GM23248 (cell line): ENCODE measurements at regions not wholly inside any gene's neighbourhood (a gene's known extent, or its start where the extent isn't known, plus 50 kb on each side); places are given as distances from the start of the nearest gene placed in this dataset.

Source experiments
- DNase-seq: peaks from one replicate; pipeline ENCODE4 v3.0.0-alpha.2; 2015
- H2AFZ ChIP-seq: fragments of 200-600 bp; sonication (generic); 2 replicates; pipeline ENCODE4 v1.6.1; 2016; ENCODE audit warnings: antibody characterized with exemption
- H3F3A ChIP-seq: fragments of 200-600 bp; sonication (generic); 2 replicates; pipeline ENCODE4 v1.6.1; 2016; ENCODE audit warnings: mild to moderate bottlenecking, antibody characterized with exemption, mixed run types; ENCODE audit not compliant: insufficient read depth
- H3K27ac ChIP-seq: fragments of 200-600 bp; sonication (generic); 2 replicates; pipeline ENCODE4 v1.5.1; 2016; ENCODE audit warnings: mild to moderate bottlenecking
- H3K27me3 ChIP-seq: fragments of 200-600 bp; sonication (generic); replicated peaks from 2 replicates; pipeline ENCODE4 v1.6.1; 2016; ENCODE audit warnings: mild to moderate bottlenecking; ENCODE audit not compliant: insufficient read depth
- H3K36me3 ChIP-seq: fragments of 200-600 bp; sonication (generic); 2 replicates; pipeline ENCODE4 v1.6.1; 2016; ENCODE audit warnings: low read depth, mild to moderate bottlenecking
- H3K4me1 ChIP-seq: fragments of 200-600 bp; sonication (generic); 2 replicates; pipeline ENCODE4 v1.6.1; 2016; ENCODE audit warnings: mild to moderate bottlenecking; ENCODE audit not compliant: insufficient read depth
- H3K4me2 ChIP-seq: fragments of 200-600 bp; sonication (generic); one replicate; pipeline ENCODE4 v1.6.1; 2016; ENCODE audit warnings: mild to moderate bottlenecking; ENCODE audit not compliant: unreplicated experiment
- H3K4me3 ChIP-seq: fragments of 200-600 bp; sonication (generic); 2 replicates; pipeline ENCODE4 v1.5.1; 2016; ENCODE audit warnings: mild to moderate bottlenecking
- H3K79me2 ChIP-seq: fragments of 200-600 bp; sonication (generic); 2 replicates; pipeline ENCODE4 v1.6.1; 2016; ENCODE audit warnings: mild to moderate bottlenecking; ENCODE audit not compliant: insufficient read depth
- H3K9ac ChIP-seq: fragments of 200-600 bp; sonication (generic); 2 replicates; pipeline ENCODE4 v1.6.1; 2016; ENCODE audit warnings: mild to moderate bottlenecking
- H3K9me2 ChIP-seq: fragments of 200-600 bp; sonication (generic); 2 replicates; pipeline ENCODE4 v1.6.1; 2016; ENCODE audit warnings: mixed run types, mild to moderate bottlenecking, moderate library complexity; ENCODE audit not compliant: insufficient read depth
- H3K9me3 ChIP-seq: fragments of 200-600 bp; sonication (generic); one replicate; pipeline ENCODE4 v1.6.1; 2017; ENCODE audit warnings: low read depth
- H4K20me1 ChIP-seq: fragments of 200-600 bp; sonication (generic); 2 replicates; pipeline ENCODE4 v1.6.0; 2016; ENCODE audit not compliant: insufficient read depth
- EZH2 ChIP-seq: fragments of 200-600 bp; sonication (generic); IDR thresholded peaks from 2 replicates; pipeline ENCODE4 v1.6.1; 2018; ENCODE audit warnings: antibody characterized with exemption, mild to moderate bottlenecking; ENCODE audit not compliant: insufficient read depth, poor library complexity, severe bottlenecking
- EZH2phosphoT487 ChIP-seq: fragments of 200-600 bp; sonication (generic); IDR thresholded peaks from 2 replicates; pipeline ENCODE4 v1.6.1; 2018; ENCODE audit warnings: antibody characterized with exemption, moderate library complexity, mild to moderate bottlenecking, low read depth; ENCODE audit not compliant: insufficient read depth
- WGBS, 2 experiments: methylation state at CpG; one replicate each; pipeline ENCODE4 v1.1.6; 2015 to 2017; ENCODE audit warnings: low lambda C conversion rate in 2 of 2, low coverage in 1 of 2; ENCODE audit errors: missing lambda C conversion rate in 2 of 2; 5-methylcytosine and 5-hydroxymethylcytosine counted together
- in situ Hi-C: fragments of 300-500 bp; cut with MboI; formaldehyde crosslinking; loops from 2 replicates; pipeline ENCODE4 v1.15.0; 2020

GRCh38 chr6:71603021-71603420, 283.3 kb upstream of the RIMS1 start:
- Histone ChIP-seq H3K79me2 (0 out of 2 replicates have a peak, but pooled peaks cover 4% of the 10 kb centered on the region), H3K4me2 (peak overlapping the region; percentile 25), H3K36me3 (no peaks in the 10 kb centered on the region), H2AFZ (no peak overlapping the region), H3K27ac (peak overlapping the region; percentile 26), H3K9me3 (no peaks in the 10 kb centered on the region), H3K27me3 (no peaks in the 10 kb centered on the region), H3K4me3 (0 out of 2 replicates have a peak overlapping the region, but pooled peaks have one; percentile 11), H3K9me2 (no peaks in the 10 kb centered on the region), H3K9ac (no peak overlapping the region), H4K20me1 (no peaks in the 10 kb centered on the region), H3F3A (peaks cover 17% of the 10 kb centered on the region), H3K4me1 (peaks cover 48% of the 10 kb centered on the region)
- TF ChIP-seq EZH2phosphoT487 (no peak), EZH2 (no peak)
- DNase-seq = no peak
- in situ Hi-C loops = no loop called here

- TF ChIP-seq EZH2 (no peak), EZH2phosphoT487 (no peak)
- no peak overlapping the region for H3K4me3 ChIP-seq
- H3K27ac ChIP-seq = no peak overlapping the region
- WGBS, 2 experiments = 75 to 85% methylated on average over 1 of the region's 1 CpG
- H3K9ac ChIP-seq = no peak overlapping the region
- in situ Hi-C loops = no loop called here
- H2AFZ ChIP-seq = no peak overlapping the region
- no peaks in the 10 kb centered on the region for H3K9me2 ChIP-seq
- H3F3A ChIP-seq = no peaks in the 10 kb centered on the region
- H3K4me1 ChIP-seq = peaks cover 19% of the 10 kb centered on the region
- H3K36me3 ChIP-seq = no peaks in the 10 kb centered on the region
- no peak overlapping the region for H3K4me2 ChIP-seq
- no peaks in the 10 kb centered on the region for H3K9me3 ChIP-seq
- H4K20me1 ChIP-seq = no peaks in the 10 kb centered on the region
- DNase-seq = peak; percentile 67
- 0 out of 2 replicates have a peak, but pooled peaks cover 4% of the 10 kb centered on the region for H3K79me2 ChIP-seq
- peaks cover 21% of the 10 kb centered on the region for H3K27me3 ChIP-seq
Measured at GRCh38 chr6:71608646-71609045, 277.7 kb upstream of the RIMS1 start.

- Histone ChIP-seq H3K36me3 (no peaks in the 10 kb centered on the region), H3K27me3 (no peaks in the 10 kb centered on the region), H2AFZ (peak overlapping the region; percentile 45), H3K4me2 (no peak overlapping the region), H3K4me3 (no peak overlapping the region), H3K4me1 (peaks cover 10% of the 10 kb centered on the region; the same call in 1 of the 2 replicates), H3K27ac (no peak overlapping the region), H3K9me3 (no peaks in the 10 kb centered on the region), H3K79me2 (no peaks in the 10 kb centered on the region), H3F3A (no peaks in the 10 kb centered on the region), H3K9ac (no peak overlapping the region), H4K20me1 (no peaks in the 10 kb centered on the region), H3K9me2 (no peaks in the 10 kb centered on the region)
- no peak for TF ChIP-seq EZH2
- no peak for TF ChIP-seq EZH2phosphoT487
- WGBS, 2 experiments = 31 to 37% methylated on average over 4 of the region's 4 CpGs
- in situ Hi-C loops = no loop called here
- DNase-seq = peak; percentile 50
Measured at GRCh38 chr6:71619836-71620235, 266.5 kb upstream of the RIMS1 start.

- peaks cover 10% of the 10 kb centered on the region; the same call in 1 of the 2 replicates for H3K4me1 ChIP-seq
- no peak overlapping the region for H3K4me3 ChIP-seq
- H3K9me2 ChIP-seq = no peaks in the 10 kb centered on the region
- H3K79me2 ChIP-seq = no peaks in the 10 kb centered on the region
- H3F3A ChIP-seq = no peaks in the 10 kb centered on the region
- no peaks in the 10 kb centered on the region for H3K36me3 ChIP-seq
- peak; percentile 40 for DNase-seq
- no peaks in the 10 kb centered on the region for H4K20me1 ChIP-seq
- in situ Hi-C loops = no loop called here
- H3K4me2 ChIP-seq = no peak overlapping the region
- H3K27me3 ChIP-seq = no peaks in the 10 kb centered on the region
- 27 to 45% methylated on average over 3 of the region's 3 CpGs for WGBS, 2 experiments
- H3K9me3 ChIP-seq = no peaks in the 10 kb centered on the region
- H3K9ac ChIP-seq = no peak overlapping the region
- TF ChIP-seq EZH2 (no peak), EZH2phosphoT487 (no peak)
- no peak overlapping the region for H3K27ac ChIP-seq
- H2AFZ ChIP-seq = no peak overlapping the region
Measured at GRCh38 chr6:71621918-71622519, 264.3 kb upstream of the RIMS1 start.

- in situ Hi-C loops = no loop called here
- H4K20me1 ChIP-seq = no peaks in the 10 kb centered on the region
- no peaks in the 10 kb centered on the region for H3F3A ChIP-seq
Measured at GRCh38 chr6:71642120-71642519, 244.2 kb upstream of the RIMS1 start.

More at GRCh38 chr6:71642120-71642519, 244.2 kb upstream of the RIMS1 start:
- H3K79me2 ChIP-seq = no peaks in the 10 kb centered on the region
- no peak for DNase-seq
- no peaks in the 10 kb centered on the region for H3K27me3 ChIP-seq
- no peak overlapping the region for H3K4me3 ChIP-seq
- H3K27ac ChIP-seq = no peak overlapping the region
- WGBS, 2 experiments = 5 to 10% methylated on average over 2 of the region's 2 CpGs
- H3K4me1 ChIP-seq = no peaks in the 10 kb centered on the region
- no peaks in the 10 kb centered on the region for H3K36me3 ChIP-seq
- H3K9me3 ChIP-seq = no peaks in the 10 kb centered on the region
- no peak overlapping the region for H3K9ac ChIP-seq
- no peak overlapping the region for H2AFZ ChIP-seq
- TF ChIP-seq EZH2phosphoT487 (no peak), EZH2 (no peak)
- H3K9me2 ChIP-seq = no peaks in the 10 kb centered on the region; the same call in 1 of the 2 replicates
- no peak overlapping the region for H3K4me2 ChIP-seq
